Adrenal gland (tissue), 9 donors: ENCODE measurements at regions not wholly inside any gene's neighbourhood (a gene's known extent, or its start where the extent isn't known, plus 50 kb on each side); places are given as distances from the start of the nearest gene placed in this dataset.

Experiments used
- DNase-seq, 7 donors: peaks; one replicate each; pipeline ENCODE4 v3.0.0-alpha.2; 2019 to 2020
- H3K27ac ChIP-seq, 5 donors: fragments of 200-600 bp; sonication (generic) in 4 of 5; 1 replicate in 3 of 5; 2 replicates in 2 of 5; pipeline versions ENCODE4 v1.5.1 to v1.8.0; 2016 to 2020; ENCODE audit warnings: mild to moderate bottlenecking in 1 of 5
- H3K27me3 ChIP-seq: fragments of 200-600 bp; 2 replicates; pipeline ENCODE4 v1.8.0; 2021
- H3K36me3 ChIP-seq, 2 donors: fragments of 200-600 bp; replicated peaks in 1 of 2; 1 replicate in 1 of 2; 2 replicates in 1 of 2; pipeline versions ENCODE4 v1.5.1 to v1.8.0; 2018 to 2022
- H3K4me1 ChIP-seq, 2 donors: fragments of 200-600 bp; replicated peaks in 1 of 2; 1 replicate in 1 of 2; 2 replicates in 1 of 2; pipeline versions ENCODE4 v1.5.1 to v1.8.0; 2018 to 2021
- H3K4me3 ChIP-seq, 4 donors: fragments of 200-600 bp; sonication (generic) in 3 of 4; one replicate each; pipeline ENCODE4 v1.5.1; 2016 to 2018
- H3K9me3 ChIP-seq, 3 donors: fragments of 200-600 bp; sonication (generic) in 1 of 3; replicated peaks in 1 of 3; 1 replicate in 2 of 3; 2 replicates in 1 of 3; pipeline versions ENCODE4 v1.5.1 to v1.8.0; 2016 to 2021
- CTCF ChIP-seq, 6 experiments: fragments of 450-650 bp in 4 of 6; fragments of 200-600 bp in 2 of 6; sonication (generic) in 1 of 6; IDR thresholded peaks; 1 replicate in 5 of 6; 2 replicates in 1 of 6; pipeline versions ENCODE4 v1.5.1 to v1.8.0; 2016 to 2021; ENCODE audit warnings: antibody characterized with exemption in 6 of 6, mild to moderate bottlenecking in 2 of 6, moderate library complexity in 1 of 6
- POLR2A ChIP-seq, 2 donors: fragments of 450-650 bp; IDR thresholded peaks; one replicate each; pipeline ENCODE4 v1.6.1; 2017; ENCODE audit warnings: antibody characterized with exemption in 2 of 2, mild to moderate bottlenecking in 2 of 2, moderate library complexity in 1 of 2
- WGBS, 4 donors: extraction: QIAGEN DNeasy Blood & Tissue Kit in 2 of 4; methylation state at CpG; one replicate each; pipeline versions ENCODE4 v1.1.5 to v1.1.7; 2013 to 2017; 5-methylcytosine and 5-hydroxymethylcytosine counted together
- intact Hi-C, 2 donors: fragments of 100-400 bp; cut with DNase I; formaldehyde crosslinking; loops; one replicate each; pipeline versions ENCODE4 v1.14.1 to v1.15.0; 2022 to 2023
- donor health status: healthy with polysubstance abuse.
- donor health status: Bipolar disorder and iron deficiency.
- donor health status: DM: yes; HTN: yes; CAD: no.
- donor health status: DM: no; HTN: no; CAD: no.
- donor health status: DM: no; HTN: no; CAD: no.

GRCh38 chr1:213387380-213388015 is 336.5 kb downstream of the RPS6KC1 start:
- no peak for DNase-seq
- WGBS, 4 donors: 72 to 89% (median 86%) methylated on average over 1 of the region's 1 CpG
- Histone ChIP-seq H3K36me3 (no peaks in the 10 kb centered on the region), H3K9me3 (no peaks in the 10 kb centered on the region), H3K4me3 (no peak overlapping the region), H3K27me3 (no peaks in the 10 kb centered on the region), H3K27ac (no peak overlapping the region), H3K4me1 (no peaks in the 10 kb centered on the region)
- intact Hi-C loops: no loop called here
- no peak for TF ChIP-seq POLR2A (IDR thresholded peaks at IDR 0.05)
- no peak for TF ChIP-seq CTCF (IDR thresholded peaks at IDR 0.05)

GRCh38 chr1:213388199-213388598 is 337.2 kb downstream of the RPS6KC1 start:
- no peak for DNase-seq
- Histone ChIP-seq H3K27me3 (no peaks in the 10 kb centered on the region), H3K4me1 (no peaks in the 10 kb centered on the region), H3K27ac (no peak overlapping the region), H3K4me3 (no peak overlapping the region), H3K36me3 (no peaks in the 10 kb centered on the region), H3K9me3 (no peaks in the 10 kb centered on the region)
- TF ChIP-seq CTCF (IDR thresholded peaks at IDR 0.05): no peak
- TF ChIP-seq POLR2A (IDR thresholded peaks at IDR 0.05): no peak
- WGBS, 4 donors: 67 to 90% (median 87%) methylated on average over 4 to 7 of the region's 7 CpGs
- intact Hi-C loops: no loop called here

GRCh38 chr1:213389061-213389581 is 338.1 kb downstream of the RPS6KC1 start:
- Histone ChIP-seq H3K9me3 (no peaks in the 10 kb centered on the region), H3K27me3 (no peaks in the 10 kb centered on the region), H3K27ac (no peak overlapping the region), H3K36me3 (no peaks in the 10 kb centered on the region), H3K4me1 (no peaks in the 10 kb centered on the region), H3K4me3 (no peak overlapping the region)
- WGBS, 4 donors: 93 to 97% (median 95%) methylated on average over 18 to 20 of the region's 20 CpGs
- TF ChIP-seq POLR2A (IDR thresholded peaks at IDR 0.05): no peak
- TF ChIP-seq CTCF (IDR thresholded peaks at IDR 0.05): no peak
- intact Hi-C loops: no loop called here
- DNase-seq: no peak

- no peaks in the 10 kb centered on the region for H3K27me3 ChIP-seq
- no peaks in the 10 kb centered on the region for H3K4me1 ChIP-seq
- intact Hi-C loops: no loop called here
- no peak for DNase-seq
- no peak for TF ChIP-seq CTCF (IDR thresholded peaks at IDR 0.05)
- no peak for TF ChIP-seq POLR2A (IDR thresholded peaks at IDR 0.05)
- no peaks in the 10 kb centered on the region for H3K36me3 ChIP-seq
- no peaks in the 10 kb centered on the region for H3K9me3 ChIP-seq
- no peak overlapping the region for H3K27ac ChIP-seq
- no peak overlapping the region for H3K4me3 ChIP-seq
Observed at GRCh38 chr1:213391445-213391844, 340.4 kb downstream of the RPS6KC1 start.
